ENCODE measurements at regions not wholly inside any gene's neighbourhood (a gene's known extent, or its start where the extent isn't known, plus 50 kb on each side); places are given as distances from the start of the nearest gene placed in this dataset.

DNA sequence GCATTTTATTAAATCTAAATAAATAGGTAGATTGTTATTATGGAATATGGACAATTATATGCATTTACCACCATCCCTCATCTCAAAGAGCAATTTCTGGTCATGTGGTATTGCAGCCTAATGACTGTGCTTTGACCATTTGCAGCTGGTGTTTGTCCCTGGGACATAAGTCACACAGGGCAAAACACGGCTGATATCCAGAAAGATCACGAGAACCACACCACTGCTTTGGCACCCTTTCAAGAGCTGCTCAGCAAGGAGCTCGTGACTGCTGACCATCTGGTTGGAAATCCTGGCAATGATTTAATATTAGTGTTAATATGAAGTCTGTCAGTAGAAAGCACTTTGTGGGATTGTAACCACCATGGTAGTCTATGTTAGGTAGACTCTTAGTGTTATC lies 545.0 kb downstream of the GBA3 start:
- POLR2A ChIA-PET, result no interaction called here
- no peaks in the 10 kb centered on the region for H3K36me3 Mint-ChIP-seq (ENCODE audit: low read depth)
- no peak for ATAC-seq (ENCODE audit: low read depth)

DNA sequence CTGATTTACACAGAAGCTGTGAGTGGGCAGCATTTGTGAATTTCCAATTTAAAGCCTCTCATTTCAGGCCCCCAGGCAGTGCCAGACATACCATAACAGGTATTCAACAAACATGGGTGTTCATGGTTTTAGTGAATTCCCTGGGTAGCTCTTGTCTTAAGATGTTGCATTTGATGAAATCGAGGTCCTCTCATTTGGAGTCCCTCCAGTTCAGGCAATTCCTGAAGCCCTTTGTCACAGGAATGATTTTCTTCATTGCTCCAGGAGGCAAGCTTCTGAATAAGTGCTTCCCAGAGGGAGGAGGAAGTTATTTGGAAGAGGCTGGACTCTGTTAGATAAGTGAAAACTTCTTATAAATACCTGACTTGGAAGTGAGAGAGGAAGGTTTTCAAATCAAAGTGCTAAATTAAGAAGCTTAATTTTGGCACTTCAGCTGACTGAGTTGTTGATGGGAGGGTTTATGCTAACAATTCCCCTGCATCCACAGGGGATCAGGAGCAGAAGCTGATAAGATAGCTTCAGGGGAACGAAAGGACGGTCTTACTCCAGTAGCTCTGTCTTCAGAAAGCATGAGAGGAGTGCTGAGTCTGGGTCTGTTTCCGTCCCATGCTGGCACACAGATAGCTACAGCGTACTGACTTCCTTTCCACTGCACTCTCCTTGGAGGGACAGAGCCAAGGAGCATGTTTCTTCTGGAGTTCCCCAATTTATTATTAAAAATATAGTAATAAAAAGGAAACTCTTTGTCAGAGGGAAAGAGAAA lies 543.1 kb downstream of the GBA3 start:
- no peaks in the 10 kb centered on the region for H3K4me1 Mint-ChIP-seq
- H3K36me3 Mint-ChIP-seq (ENCODE audit: low read depth), result no peaks in the 10 kb centered on the region
- ChIA-PET CTCF (no interaction called here), POLR2A (no interaction called here)
- ATAC-seq (ENCODE audit: low read depth), result no peak
- no peak overlapping the region for H3K4me3 Mint-ChIP-seq
- intact Hi-C loops (cut with micrococcal nuclease), result no loop called here
- TF ChIP-seq, protein P1, sequence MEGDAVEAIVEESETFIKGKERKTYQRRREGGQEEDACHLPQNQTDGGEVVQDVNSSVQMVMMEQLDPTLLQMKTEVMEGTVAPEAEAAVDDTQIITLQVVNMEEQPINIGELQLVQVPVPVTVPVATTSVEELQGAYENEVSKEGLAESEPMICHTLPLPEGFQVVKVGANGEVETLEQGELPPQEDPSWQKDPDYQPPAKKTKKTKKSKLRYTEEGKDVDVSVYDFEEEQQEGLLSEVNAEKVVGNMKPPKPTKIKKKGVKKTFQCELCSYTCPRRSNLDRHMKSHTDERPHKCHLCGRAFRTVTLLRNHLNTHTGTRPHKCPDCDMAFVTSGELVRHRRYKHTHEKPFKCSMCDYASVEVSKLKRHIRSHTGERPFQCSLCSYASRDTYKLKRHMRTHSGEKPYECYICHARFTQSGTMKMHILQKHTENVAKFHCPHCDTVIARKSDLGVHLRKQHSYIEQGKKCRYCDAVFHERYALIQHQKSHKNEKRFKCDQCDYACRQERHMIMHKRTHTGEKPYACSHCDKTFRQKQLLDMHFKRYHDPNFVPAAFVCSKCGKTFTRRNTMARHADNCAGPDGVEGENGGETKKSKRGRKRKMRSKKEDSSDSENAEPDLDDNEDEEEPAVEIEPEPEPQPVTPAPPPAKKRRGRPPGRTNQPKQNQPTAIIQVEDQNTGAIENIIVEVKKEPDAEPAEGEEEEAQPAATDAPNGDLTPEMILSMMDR (IDR thresholded peaks at IDR 0.05), result no peak
- no peaks in the 10 kb centered on the region for H3K27me3 Mint-ChIP-seq
- DNase-seq, result no peak
- H3K27ac Mint-ChIP-seq, result no peak overlapping the region
- H3K9me3 Mint-ChIP-seq, result peaks cover 5% of the 10 kb centered on the region

More for the DNA sequence above, 545.0 kb downstream of the GBA3 start:
- Mint-ChIP-seq H3K9me3 (peaks cover 5% of the 10 kb centered on the region), H3K27ac (no peak overlapping the region), H3K4me3 (no peak overlapping the region), H3K27me3 (no peaks in the 10 kb centered on the region), H3K4me1 (no peaks in the 10 kb centered on the region)
- TF ChIP-seq, protein P1 (IDR thresholded peaks at IDR 0.05), result no peak
- DNase-seq, result no peak
- intact Hi-C loops (cut with micrococcal nuclease), result no loop called here
- CTCF ChIA-PET, result no interaction called here

DNA sequence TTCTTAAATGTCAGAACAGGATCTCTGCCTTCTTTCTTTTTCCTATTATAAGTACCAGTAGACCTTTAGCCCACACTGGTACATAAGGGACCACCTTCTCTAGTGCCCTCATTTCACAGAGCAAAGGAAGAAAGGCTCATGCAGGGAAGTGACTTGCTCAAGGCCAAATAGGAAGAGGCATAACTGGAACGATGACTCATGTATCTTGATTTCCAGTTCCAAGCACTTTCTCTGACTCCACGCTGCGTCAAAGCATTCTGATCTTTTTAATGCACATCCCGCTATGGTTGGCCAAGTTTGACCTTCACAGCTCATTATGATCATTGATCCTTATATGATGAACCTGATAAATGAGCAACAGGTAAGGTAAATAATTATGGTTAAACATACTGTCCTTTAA lies 542.0 kb downstream of the GBA3 start:
- TF ChIP-seq, protein P1 (IDR thresholded peaks at IDR 0.05), result no peak
- intact Hi-C loops (cut with micrococcal nuclease), result no loop called here

DNA sequence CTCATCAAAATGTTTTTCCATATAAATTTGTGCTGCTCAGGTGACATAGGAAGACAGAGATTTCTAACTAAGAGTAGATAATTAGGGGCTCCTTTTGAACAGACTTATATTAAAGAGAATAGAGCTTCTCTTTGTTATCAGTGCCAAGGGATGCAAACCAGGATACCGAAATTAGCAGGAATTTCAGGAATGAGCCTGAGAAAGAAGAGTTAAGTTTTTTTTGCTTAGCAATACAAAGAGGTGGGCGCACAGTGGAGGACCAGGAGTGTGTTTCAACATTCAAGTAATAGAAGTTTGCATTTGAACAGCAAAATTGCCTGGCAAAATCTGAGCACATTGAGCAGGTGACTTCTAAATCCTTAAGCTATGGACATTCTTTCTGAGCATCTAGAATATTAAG lies 541.3 kb downstream of the GBA3 start:
- ChIA-PET POLR2A (no interaction called here), CTCF (no interaction called here)
- H3K27me3 Mint-ChIP-seq, result no peaks in the 10 kb centered on the region
- TF ChIP-seq, protein P1 (IDR thresholded peaks at IDR 0.05), result no peak
- H3K9me3 Mint-ChIP-seq, result peaks cover 5% of the 10 kb centered on the region
- no peaks in the 10 kb centered on the region for H3K36me3 Mint-ChIP-seq (ENCODE audit: low read depth)
- no peaks in the 10 kb centered on the region for H3K4me1 Mint-ChIP-seq
- H3K27ac Mint-ChIP-seq, result no peak overlapping the region
- intact Hi-C loops (cut with micrococcal nuclease), result no loop called here
- H3K4me3 Mint-ChIP-seq, result no peak overlapping the region
- ATAC-seq (ENCODE audit: low read depth) (no peak), DNase-seq (no peak)

More for the DNA sequence above, 542.0 kb downstream of the GBA3 start:
- ChIA-PET POLR2A (no interaction called here), CTCF (no interaction called here)
- H3K36me3 Mint-ChIP-seq (ENCODE audit: low read depth), result no peaks in the 10 kb centered on the region
- peaks cover 5% of the 10 kb centered on the region for H3K9me3 Mint-ChIP-seq
- H3K27me3 Mint-ChIP-seq, result no peaks in the 10 kb centered on the region
- H3K4me3 Mint-ChIP-seq, result no peak overlapping the region
- no peaks in the 10 kb centered on the region for H3K4me1 Mint-ChIP-seq
- ATAC-seq (ENCODE audit: low read depth) (no peak), DNase-seq (no peak)
- no peak overlapping the region for H3K27ac Mint-ChIP-seq

DNA sequence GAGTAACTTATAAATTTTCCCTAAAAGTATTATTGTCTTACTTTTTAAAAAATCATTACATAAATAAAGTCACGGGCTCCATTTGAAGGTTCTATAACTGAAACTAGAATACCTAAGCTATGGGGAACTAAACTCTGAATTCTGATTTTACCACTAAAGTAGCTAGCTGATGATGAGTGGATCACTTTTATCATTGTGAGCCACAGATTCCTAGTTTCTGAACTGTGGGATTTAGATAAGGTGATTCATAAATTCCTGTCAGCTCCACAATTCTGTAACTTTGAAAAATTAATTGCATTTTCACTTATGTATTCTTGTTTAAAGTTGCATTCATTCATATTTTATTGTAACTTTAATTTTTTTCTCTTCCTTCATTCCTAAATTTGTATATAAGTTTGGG lies 540.9 kb downstream of the GBA3 start:
- TF ChIP-seq, protein P1 (IDR thresholded peaks at IDR 0.05), result no peak
- POLR2A ChIA-PET, result no interaction called here
- Mint-ChIP-seq H3K27ac (no peak overlapping the region), H3K4me3 (no peak overlapping the region), H3K4me1 (no peaks in the 10 kb centered on the region), H3K27me3 (no peaks in the 10 kb centered on the region), H3K36me3 (ENCODE audit: low read depth) (no peaks in the 10 kb centered on the region), H3K9me3 (peaks cover 5% of the 10 kb centered on the region)
- intact Hi-C loops (cut with micrococcal nuclease), result no loop called here
- no peak for DNase-seq
- CTCF ChIA-PET, result no interaction called here
- ATAC-seq (ENCODE audit: low read depth), result no peak

All from activated B cell treated with CpG ODN at 0.5 μM for 24 hours (primary cell).